AG10803 (cell line): ENCODE measurements at regions not wholly inside any gene's neighbourhood (a gene's known extent, or its start where the extent isn't known, plus 50 kb on each side); places are given as distances from the start of the nearest gene placed in this dataset.

ENCODE experiments used
- DNase-seq: peaks from one replicate; pipeline ENCODE4 v3.0.0; 2010; ENCODE audit warnings: low read depth
- H3K4me3 ChIP-seq: 2 replicates; pipeline ENCODE4 v1.5.1; 2011; ENCODE audit warnings: mild to moderate bottlenecking, low read length, control low read depth
- CTCF ChIP-seq: conservative IDR thresholded peaks from 2 replicates; pipeline ENCODE4 v1.5.1; 2011; ENCODE audit warnings: mild to moderate bottlenecking, low read length, control low read depth, inconsistent platforms

DNA sequence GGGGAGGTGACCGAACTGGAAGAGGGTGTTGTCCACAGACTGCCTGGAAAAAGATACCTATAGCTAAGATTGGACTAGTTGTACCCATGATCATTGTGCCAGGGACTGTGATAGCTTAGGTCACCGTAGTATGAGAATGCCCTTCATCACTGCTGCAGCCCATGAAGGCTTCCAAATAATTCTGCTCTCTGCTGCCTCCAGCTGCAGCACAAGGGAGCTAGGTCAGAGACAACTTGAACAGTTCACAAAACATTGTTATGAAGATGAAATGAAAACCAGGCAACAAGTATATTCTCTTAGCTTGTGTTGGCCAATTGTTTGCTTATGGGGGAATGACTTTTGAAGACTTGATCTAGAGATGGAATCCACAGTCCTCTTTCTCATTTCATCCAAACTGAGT is 246.7 kb downstream of the MRPL39 start:
- TF ChIP-seq CTCF, result peak; percentile 42
- DNase-seq, result no peak
- H3K4me3 ChIP-seq, result no peak overlapping the region

DNA sequence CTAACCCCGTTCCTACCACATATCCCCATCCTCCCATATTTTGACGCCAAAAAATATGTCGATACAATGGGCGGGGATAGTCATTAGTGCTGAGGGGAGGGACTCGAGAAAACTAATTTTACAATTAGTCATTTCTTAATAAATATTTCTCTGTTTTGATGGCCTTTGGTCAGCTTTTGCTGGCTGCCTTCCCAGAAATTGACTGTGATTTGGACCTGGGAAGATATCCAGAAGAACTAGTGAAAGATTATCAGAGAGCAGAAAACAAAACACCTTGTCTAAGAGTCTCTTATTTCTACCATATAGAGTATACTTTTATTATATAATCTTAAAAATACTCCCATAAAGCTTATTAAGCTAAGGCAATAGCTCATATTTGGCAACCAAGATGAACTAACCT is 247.6 kb downstream of the MRPL39 start:
- no peak for DNase-seq
- no peak overlapping the region for H3K4me3 ChIP-seq
- TF ChIP-seq CTCF, result no peak

DNA sequence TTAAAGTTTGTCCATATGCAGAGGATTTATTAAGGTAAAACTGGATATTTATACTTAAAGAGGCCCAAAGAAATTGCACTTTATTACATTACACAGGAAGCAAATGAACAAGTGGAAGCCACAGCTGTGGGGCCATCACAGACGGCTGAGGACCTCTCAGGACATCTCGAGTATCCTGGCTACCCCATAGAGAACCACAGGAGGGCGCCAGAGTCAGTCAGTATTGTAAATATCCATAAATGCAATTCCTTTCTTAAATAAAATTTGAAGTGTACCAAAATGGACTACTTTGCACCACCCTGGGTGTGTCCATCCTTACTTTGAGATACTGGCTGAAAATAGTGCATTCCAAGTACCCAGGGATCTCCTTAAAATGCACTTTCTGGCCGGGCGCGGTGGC is 257.2 kb downstream of the MRPL39 start:
- TF ChIP-seq CTCF, result peak; percentile 68
- no peak overlapping the region for H3K4me3 ChIP-seq
- DNase-seq, result peak; percentile 43

- DNase-seq, result no peak
- no peak for TF ChIP-seq CTCF
- H3K4me3 ChIP-seq, result no peak overlapping the region
Observed at GRCh38 chr21:25343774-25344545, 263.3 kb downstream of the MRPL39 start.

- TF ChIP-seq CTCF, result peak; percentile 18; the same call in 1 of the 2 replicates
- no peak overlapping the region for H3K4me3 ChIP-seq
- peak; percentile 76 for DNase-seq
Observed at GRCh38 chr21:25342816-25343215, 264.5 kb downstream of the MRPL39 start.

DNA sequence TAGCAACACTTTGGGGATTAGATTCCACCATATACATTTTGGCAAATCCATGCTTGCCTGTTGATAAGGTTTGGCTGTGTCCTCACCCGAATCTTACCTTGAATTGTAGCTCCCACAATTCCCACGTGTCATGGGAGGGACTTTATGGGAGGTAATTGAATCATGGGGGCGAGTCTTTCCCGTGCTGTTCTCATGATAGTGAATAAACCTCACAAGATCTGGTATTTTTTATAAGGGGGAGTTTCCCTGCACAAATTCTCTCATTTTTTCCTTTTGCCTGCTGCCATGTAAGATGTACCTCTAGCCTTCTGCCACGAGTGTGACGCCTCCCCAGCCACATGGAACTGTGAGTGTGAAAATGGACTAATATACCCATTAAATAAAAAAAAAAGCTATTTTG is 265.3 kb downstream of the MRPL39 start:
- no peak overlapping the region for H3K4me3 ChIP-seq
- DNase-seq, result no peak
- TF ChIP-seq CTCF, result no peak

DNA sequence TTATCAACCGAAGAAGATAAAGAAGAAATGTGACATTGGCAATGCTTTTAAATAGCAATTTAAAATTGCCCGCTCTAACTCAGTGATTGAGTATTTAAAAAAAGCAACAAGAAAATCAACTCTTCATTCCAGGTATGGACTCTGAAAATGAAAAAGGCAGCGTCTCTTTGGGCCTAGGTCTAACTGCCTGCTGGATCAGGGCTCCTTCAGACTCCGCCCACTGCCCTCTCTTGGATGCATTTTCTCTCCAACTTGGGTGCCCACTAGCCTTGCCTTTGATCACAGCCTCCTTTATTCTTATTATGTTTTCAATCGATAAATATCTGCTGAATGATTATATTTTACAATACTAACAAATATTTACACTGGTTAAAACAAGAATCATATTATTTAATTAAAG is 268.9 kb downstream of the MRPL39 start:
- no peak for TF ChIP-seq CTCF
- DNase-seq, result no peak
- H3K4me3 ChIP-seq, result no peak overlapping the region
